Endodermal cell (in vitro differentiated cells): ENCODE measurements at regions not wholly inside any gene's neighbourhood (a gene's known extent, or its start where the extent isn't known, plus 50 kb on each side); places are given as distances from the start of the nearest gene placed in this dataset.

Experiments used
- DNase-seq: peaks from one replicate; pipeline ENCODE4 v3.0.0-alpha.2; 2017
- H3K27ac ChIP-seq: 2 replicates; pipeline ENCODE4 v1.5.1; 2013; ENCODE audit warnings: mild to moderate bottlenecking, low read depth, low read length, moderate library complexity
- H3K27me3 ChIP-seq: 2 replicates; pipeline ENCODE4 v1.6.1; 2013; ENCODE audit warnings: mild to moderate bottlenecking, low read length, moderate library complexity; ENCODE audit not compliant: insufficient read depth, control insufficient read depth, poor library complexity, severe bottlenecking
- H3K36me3 ChIP-seq: 2 replicates; pipeline ENCODE4 v1.7.0; 2013; ENCODE audit warnings: mild to moderate bottlenecking, low read length, moderate library complexity; ENCODE audit not compliant: control insufficient read depth, insufficient read depth
- H3K4me1 ChIP-seq: one replicate; pipeline ENCODE4 v1.7.0; 2013; ENCODE audit warnings: low read length; ENCODE audit not compliant: control insufficient read depth, insufficient read depth
- H3K4me3 ChIP-seq: 2 replicates; pipeline ENCODE4 v1.5.1; 2013; ENCODE audit warnings: mild to moderate bottlenecking, low read length, moderate library complexity
- H3K9ac ChIP-seq: 2 replicates; pipeline ENCODE4 v1.6.1; 2013; ENCODE audit warnings: mild to moderate bottlenecking, low read length, moderate library complexity; ENCODE audit not compliant: poor library complexity, severe bottlenecking; ENCODE audit errors: extremely low read depth
- H3K9me3 ChIP-seq: 2 replicates; pipeline ENCODE4 v1.6.1; 2013; ENCODE audit warnings: mild to moderate bottlenecking, low read length, moderate library complexity; ENCODE audit not compliant: control insufficient read depth
- H3K27ac Mint-ChIP-seq: 2 replicates; pipeline ENCODE4 v1.8.0; 2020; ENCODE audit warnings: mixed read lengths
- H3K27me3 Mint-ChIP-seq: 2 replicates; pipeline ENCODE4 v1.8.0; 2021; ENCODE audit warnings: mild to moderate bottlenecking, mixed read lengths; ENCODE audit not compliant: insufficient read depth
- H3K36me3 Mint-ChIP-seq: 2 replicates; pipeline ENCODE4 v1.8.0; 2020; ENCODE audit warnings: low read depth, mixed read lengths
- H3K4me1 Mint-ChIP-seq: 2 replicates; pipeline ENCODE4 v1.8.0; 2020; ENCODE audit warnings: mixed read lengths
- H3K4me3 Mint-ChIP-seq: 2 replicates; pipeline ENCODE4 v1.8.0; 2020; ENCODE audit warnings: mild to moderate bottlenecking, moderate library complexity, mixed read lengths
- H3K9me3 Mint-ChIP-seq: 2 replicates; pipeline ENCODE4 v1.8.0; 2020; ENCODE audit warnings: mild to moderate bottlenecking, mixed read lengths
- WGBS, 2 experiments: methylation state at CpG; one replicate each; pipeline versions ENCODE4 v1.1.5 to v1.1.7; 2013; ENCODE audit warnings: missing lambda C conversion rate in 2 of 2, mixed read lengths in 1 of 2; ENCODE audit not compliant: insufficient coverage in 1 of 2, insufficient read length in 1 of 2; 5-methylcytosine and 5-hydroxymethylcytosine counted together
- TF ChIP-seq, protein P1 (sequence below): fragments of 200-600 bp; sonication (generic); conservative IDR thresholded peaks from 2 replicates; pipeline ENCODE4 v1.5.0; 2021; ENCODE audit warnings: antibody characterized with exemption, mild to moderate bottlenecking

DNA sequence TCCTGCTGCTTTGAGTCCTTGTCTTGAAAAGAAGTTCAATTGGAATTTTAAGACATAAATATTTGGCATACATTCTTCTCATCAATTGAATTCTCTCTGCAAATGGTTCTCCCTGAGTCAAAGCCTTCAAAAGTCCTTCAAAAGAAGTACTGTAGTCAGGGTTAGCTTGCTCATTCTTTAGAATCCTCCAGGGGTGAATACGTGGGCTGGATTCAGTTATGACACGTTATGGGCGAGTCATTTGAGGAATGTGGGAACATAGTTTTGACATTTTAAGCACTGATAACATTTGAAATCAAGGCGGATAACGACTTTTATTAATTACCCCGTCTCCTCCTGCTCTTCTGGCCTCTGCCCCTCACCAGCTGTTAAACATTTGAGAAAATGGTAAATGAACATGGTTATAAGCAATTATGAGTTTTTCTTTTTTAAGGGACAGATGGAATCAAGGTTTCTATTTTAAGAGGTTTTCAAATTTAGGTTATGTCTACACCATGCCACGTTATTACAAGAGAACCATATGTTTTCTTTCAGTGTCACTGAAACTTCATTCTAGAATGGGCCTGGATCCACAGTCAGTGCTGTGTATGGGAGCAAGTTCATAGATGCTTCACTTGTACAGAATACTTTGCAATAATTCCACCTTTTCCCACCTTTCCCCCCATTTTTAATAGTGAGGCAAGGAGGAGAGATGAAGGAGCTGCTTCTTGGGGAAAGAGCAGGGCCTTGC is 273.1 kb downstream of the TSN start:
- Histone ChIP-seq H3K36me3 (no peaks in the 10 kb centered on the region), H3K27ac (no peak overlapping the region), H3K27me3 (no peaks in the 10 kb centered on the region), H3K4me3 (no peak overlapping the region), H3K9ac (no peak overlapping the region), H3K9me3 (no peaks in the 10 kb centered on the region), H3K4me1 (no peaks in the 10 kb centered on the region)
- no peak overlapping the region for H3K27ac Mint-ChIP-seq
- 87 to 88% methylated on average over 7 of the region's 7 CpGs for WGBS, 2 experiments
- peaks cover 2% of the 10 kb centered on the region for H3K27me3 Mint-ChIP-seq
- no peaks in the 10 kb centered on the region for H3K36me3 Mint-ChIP-seq
- no peak overlapping the region for H3K4me3 Mint-ChIP-seq
- TF ChIP-seq, protein P1, sequence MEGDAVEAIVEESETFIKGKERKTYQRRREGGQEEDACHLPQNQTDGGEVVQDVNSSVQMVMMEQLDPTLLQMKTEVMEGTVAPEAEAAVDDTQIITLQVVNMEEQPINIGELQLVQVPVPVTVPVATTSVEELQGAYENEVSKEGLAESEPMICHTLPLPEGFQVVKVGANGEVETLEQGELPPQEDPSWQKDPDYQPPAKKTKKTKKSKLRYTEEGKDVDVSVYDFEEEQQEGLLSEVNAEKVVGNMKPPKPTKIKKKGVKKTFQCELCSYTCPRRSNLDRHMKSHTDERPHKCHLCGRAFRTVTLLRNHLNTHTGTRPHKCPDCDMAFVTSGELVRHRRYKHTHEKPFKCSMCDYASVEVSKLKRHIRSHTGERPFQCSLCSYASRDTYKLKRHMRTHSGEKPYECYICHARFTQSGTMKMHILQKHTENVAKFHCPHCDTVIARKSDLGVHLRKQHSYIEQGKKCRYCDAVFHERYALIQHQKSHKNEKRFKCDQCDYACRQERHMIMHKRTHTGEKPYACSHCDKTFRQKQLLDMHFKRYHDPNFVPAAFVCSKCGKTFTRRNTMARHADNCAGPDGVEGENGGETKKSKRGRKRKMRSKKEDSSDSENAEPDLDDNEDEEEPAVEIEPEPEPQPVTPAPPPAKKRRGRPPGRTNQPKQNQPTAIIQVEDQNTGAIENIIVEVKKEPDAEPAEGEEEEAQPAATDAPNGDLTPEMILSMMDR = no peak
- no peaks in the 10 kb centered on the region for H3K9me3 Mint-ChIP-seq
- DNase-seq = no peak
- H3K4me1 Mint-ChIP-seq = peaks cover 11% of the 10 kb centered on the region

DNA sequence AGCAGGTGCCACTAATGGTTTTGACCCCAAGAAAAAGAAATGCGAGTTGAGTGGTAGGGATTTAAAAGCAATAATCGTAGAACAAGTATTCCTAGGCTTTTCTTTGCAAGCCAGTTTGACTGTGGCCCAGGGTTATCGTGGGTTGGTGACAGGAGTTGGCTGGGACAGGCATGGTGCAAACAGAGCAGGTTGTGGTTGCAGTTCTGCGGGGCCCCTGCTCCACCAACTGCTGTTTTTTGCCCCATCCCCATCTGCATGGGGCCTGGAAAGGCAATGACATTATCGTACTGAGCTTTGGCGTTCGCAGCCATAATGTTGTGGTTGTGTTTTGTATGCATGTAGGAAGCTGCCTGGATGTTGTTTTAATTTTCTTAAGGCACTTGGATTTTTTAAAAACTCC is 274.0 kb downstream of the TSN start:
- no peak for DNase-seq
- no peaks in the 10 kb centered on the region for H3K9me3 ChIP-seq
- peaks cover 17% of the 10 kb centered on the region for H3K4me1 Mint-ChIP-seq
- H3K27ac ChIP-seq = no peak overlapping the region
- 93 to 100% methylated on average over 5 to 7 of the region's 7 CpGs for WGBS, 2 experiments
- no peaks in the 10 kb centered on the region for H3K36me3 Mint-ChIP-seq
- TF ChIP-seq, protein P1 = no peak
- H3K36me3 ChIP-seq = no peaks in the 10 kb centered on the region
- H3K4me1 ChIP-seq = peaks cover under 1% of the 10 kb centered on the region
- no peak overlapping the region for H3K4me3 ChIP-seq
- no peak overlapping the region for H3K4me3 Mint-ChIP-seq
- H3K9me3 Mint-ChIP-seq = no peaks in the 10 kb centered on the region
- H3K27me3 ChIP-seq = no peaks in the 10 kb centered on the region
- H3K27me3 Mint-ChIP-seq = peaks cover 2% of the 10 kb centered on the region
- H3K27ac Mint-ChIP-seq = no peak overlapping the region
- H3K9ac ChIP-seq = no peak overlapping the region

DNA sequence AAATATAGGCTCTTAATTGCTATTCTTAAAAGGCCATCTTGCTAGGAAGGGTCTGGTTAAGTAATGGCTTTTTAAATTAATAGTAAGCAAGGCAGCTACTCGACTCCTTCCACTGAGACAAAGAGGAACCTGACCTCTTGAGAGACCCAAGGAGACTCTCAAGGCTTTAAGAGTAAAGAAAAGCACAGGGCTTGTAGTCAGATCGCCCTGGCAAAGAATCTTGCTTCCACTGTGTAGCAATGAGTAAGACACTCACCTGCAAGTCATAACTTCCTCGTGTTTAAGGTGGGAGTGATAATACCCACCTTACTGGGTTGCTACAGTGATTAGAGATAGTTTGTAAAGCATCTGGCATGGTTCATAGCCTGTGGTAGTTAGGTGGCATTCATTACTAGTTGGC is 274.5 kb downstream of the TSN start:
- Mint-ChIP-seq H3K27me3 (peaks cover 2% of the 10 kb centered on the region), H3K9me3 (no peaks in the 10 kb centered on the region), H3K27ac (no peak overlapping the region), H3K36me3 (no peaks in the 10 kb centered on the region), H3K4me3 (no peak overlapping the region), H3K4me1 (peaks cover 22% of the 10 kb centered on the region)
- 94 to 96% methylated on average over 3 of the region's 3 CpGs for WGBS, 2 experiments
- no peak for DNase-seq
- no peaks in the 10 kb centered on the region for H3K9me3 ChIP-seq
- no peaks in the 10 kb centered on the region for H3K36me3 ChIP-seq
- no peak overlapping the region for H3K27ac ChIP-seq
- peaks cover 5% of the 10 kb centered on the region for H3K4me1 ChIP-seq
- no peaks in the 10 kb centered on the region for H3K27me3 ChIP-seq
- TF ChIP-seq, protein P1 = no peak
- H3K9ac ChIP-seq = no peak overlapping the region
- H3K4me3 ChIP-seq = no peak overlapping the region
